HCT116 (cell line): ENCODE measurements at regions not wholly inside any gene's neighbourhood (a gene's known extent, or its start where the extent isn't known, plus 50 kb on each side); places are given as distances from the start of the nearest gene placed in this dataset.

Experiments used
- ATAC-seq: fragments of 200-7000 bp; cut with Tn5 transposase; 2 replicates; pipeline ENCODE4 v1.9.1; 2020; ENCODE audit warnings: mild to moderate bottlenecking, moderate library complexity
- BruUV-seq: library from RNA; stranded (reverse); fragments of 400-500 nt; replicated peaks from 2 replicates; lab custom pipeline; 2021; lab: Mats Ljungman, UMichigan
- CTCF ChIA-PET: fragments of 300-600 bp; sonication (Branson Sonifier 250); formaldehyde crosslinking; loops from one replicate; lab custom pipeline; 2021; ENCODE audit warnings: antibody characterized with exemption; lab: Charles Lee
- POLR2A ChIA-PET: fragments of 300-600, 350-600 bp; sonication (Branson Sonifier 250); formaldehyde crosslinking; loops from one replicate; lab custom pipeline; 2021; ENCODE audit warnings: antibody characterized with exemption; lab: Charles Lee
- RAD21 ChIA-PET, 2 experiments: fragments of 300-600 bp; sonication (Branson Sonifier 250); formaldehyde crosslinking; loops; one replicate each; lab custom pipeline; 2023; ENCODE audit warnings: low total read pairs in 2 of 2; ENCODE audit not compliant: uncharacterized antibody in 2 of 2, unreplicated experiment in 2 of 2, low non-redundant PET in 1 of 2; lab: Charles Lee
- DNase-seq: peaks from one replicate; pipeline ENCODE4 v3.0.0-alpha.2; 2010; ENCODE audit warnings: low read depth, low spot score
- H2AFZ ChIP-seq: fragments of 200-600 bp; shearing (Covaris generic), sonication (generic); 2 replicates; pipeline ENCODE4 v1.6.1; 2017; ENCODE audit warnings: low read depth, mixed run types, mixed read lengths, antibody characterized with exemption, low read length; ENCODE audit not compliant: poor library complexity, severe bottlenecking
- H3K27ac ChIP-seq: 2 replicates; pipeline ENCODE4 v1.5.1; 2012; ENCODE audit warnings: low read depth, low read length
- H3K27me3 ChIP-seq: fragments of 200-600 bp; sonication (generic); 2 replicates; pipeline ENCODE4 v1.6.1; 2016; ENCODE audit warnings: mixed run types, low read length, mixed read lengths; ENCODE audit not compliant: insufficient read depth
- H3K36me3 ChIP-seq, 2 experiments: fragments of 200-500 bp in 1 of 2; fragments of 200-600 bp in 1 of 2; sonication (Bioruptor generic) in 1 of 2; sonication (generic) in 1 of 2; 2 replicates each; pipeline versions ENCODE4 v1.5.1 to v1.6.1; 2014 to 2016; ENCODE audit warnings: low read length in 2 of 2, inconsistent platforms in 1 of 2, mixed read lengths in 1 of 2, mixed run types in 1 of 2; ENCODE audit not compliant: insufficient read depth in 2 of 2, control insufficient read depth in 1 of 2
- H3K4me1 ChIP-seq, 2 experiments: fragments of 200-600 bp in 1 of 2; sonication (generic) in 1 of 2; 2 replicates each; pipeline versions ENCODE4 v1.5.1 to v1.6.1; 2012 to 2017; ENCODE audit warnings: low read length in 2 of 2, inconsistent platforms in 1 of 2, mild to moderate bottlenecking in 1 of 2, mixed read lengths in 1 of 2, mixed run types in 1 of 2, moderate library complexity in 1 of 2; ENCODE audit not compliant: insufficient read depth in 2 of 2, control insufficient read depth in 1 of 2
- H3K4me2 ChIP-seq: fragments of 200-600 bp; sonication (generic); 2 replicates; pipeline ENCODE4 v1.6.1; 2017; ENCODE audit warnings: mixed run types, low read length, mixed read lengths
- H3K4me3 ChIP-seq, 2 experiments: fragments of 200-600 bp in 1 of 2; sonication (generic) in 1 of 2; replicated peaks in 1 of 2; 2 replicates each; pipeline ENCODE4 v1.5.1; 2011 to 2016; ENCODE audit warnings: low read length in 2 of 2, control low read depth in 1 of 2, low read depth in 1 of 2, mild to moderate bottlenecking in 1 of 2, mixed read lengths in 1 of 2, mixed run types in 1 of 2
- H3K79me2 ChIP-seq: fragments of 200-600 bp; sonication (generic); 2 replicates; pipeline ENCODE4 v1.6.1; 2017; ENCODE audit warnings: mild to moderate bottlenecking, mixed run types, low read length, moderate library complexity, mixed read lengths; ENCODE audit not compliant: insufficient read depth
- H3K9ac ChIP-seq: fragments of 200-600 bp; sonication (generic); 2 replicates; pipeline ENCODE4 v1.6.1; 2016; ENCODE audit warnings: low read length, mixed read lengths
- H3K9me2 ChIP-seq: fragments of 200-600 bp; sonication (generic), shearing (Covaris generic); 2 replicates; pipeline ENCODE4 v1.6.1; 2017; ENCODE audit warnings: mixed run types, mild to moderate bottlenecking, moderate library complexity; ENCODE audit not compliant: insufficient read depth
- H3K9me3 ChIP-seq, 2 experiments: fragments of 200-500 bp in 1 of 2; fragments of 200-600 bp in 1 of 2; sonication (Bioruptor generic) in 1 of 2; sonication (generic) in 1 of 2; 2 replicates each; pipeline ENCODE4 v1.6.1; 2014 to 2017; ENCODE audit warnings: low read length in 2 of 2, mixed read lengths in 2 of 2, inconsistent platforms in 1 of 2, low read depth in 1 of 2, mild to moderate bottlenecking in 1 of 2, mixed run types in 1 of 2, moderate library complexity in 1 of 2; ENCODE audit not compliant: control insufficient read depth in 1 of 2, insufficient read depth in 1 of 2
- H4K20me1 ChIP-seq: fragments of 200-600 bp; sonication (generic), shearing (Covaris generic); 2 replicates; pipeline ENCODE4 v1.6.1; 2017; ENCODE audit warnings: mixed run types, mild to moderate bottlenecking, moderate library complexity; ENCODE audit not compliant: insufficient read depth
- CBX3 ChIP-seq: IDR thresholded peaks from 2 replicates; pipeline ENCODE4 v1.6.1; 2012; ENCODE audit warnings: low read depth
- ELF1 ChIP-seq: IDR thresholded peaks from 2 replicates; pipeline ENCODE4 v1.6.1; 2012; ENCODE audit warnings: low read depth, borderline replicate concordance
- EZH2 ChIP-seq: fragments of 200-600 bp; sonication (generic); IDR thresholded peaks from 2 replicates; pipeline ENCODE4 v1.6.1; 2017; ENCODE audit warnings: antibody characterized with exemption, mixed run types
- TCF7L2 ChIP-seq: IDR thresholded peaks from 2 replicates; pipeline ENCODE4 v1.7.0; 2011; ENCODE audit warnings: borderline replicate concordance, inconsistent platforms; ENCODE audit not compliant: insufficient read depth, insufficient read length; ENCODE audit errors: extremely low read depth
- intact Hi-C: fragments of 100-400 bp; cut with micrococcal nuclease; formaldehyde crosslinking; loops from 2 replicates; pipeline ENCODE4 v1.10.0; 2022
- TF ChIP-seq, protein P1 (sequence below), 3 experiments: fragments of 200-600 bp in 1 of 3; sonication (generic) in 1 of 3; IDR thresholded peaks in 2 of 3; conservative IDR thresholded peaks in 1 of 3; 2 replicates each; pipeline ENCODE4 v1.5.1; 2012 to 2017; ENCODE audit warnings: low read depth in 2 of 3, low read length in 2 of 3, antibody characterized with exemption in 1 of 3, borderline replicate concordance in 1 of 3, control low read depth in 1 of 3, mild to moderate bottlenecking in 1 of 3, mixed read lengths in 1 of 3, mixed run types in 1 of 3, moderate library complexity in 1 of 3; ENCODE audit not compliant: insufficient read depth in 1 of 3
- TF ChIP-seq, protein P2 (sequence below): IDR thresholded peaks from 2 replicates; pipeline ENCODE4 v1.6.1; 2012
- TF ChIP-seq, protein P3 (sequence below): IDR thresholded peaks from 2 replicates; pipeline ENCODE4 v1.6.1; 2012; ENCODE audit warnings: low read depth

DNA sequence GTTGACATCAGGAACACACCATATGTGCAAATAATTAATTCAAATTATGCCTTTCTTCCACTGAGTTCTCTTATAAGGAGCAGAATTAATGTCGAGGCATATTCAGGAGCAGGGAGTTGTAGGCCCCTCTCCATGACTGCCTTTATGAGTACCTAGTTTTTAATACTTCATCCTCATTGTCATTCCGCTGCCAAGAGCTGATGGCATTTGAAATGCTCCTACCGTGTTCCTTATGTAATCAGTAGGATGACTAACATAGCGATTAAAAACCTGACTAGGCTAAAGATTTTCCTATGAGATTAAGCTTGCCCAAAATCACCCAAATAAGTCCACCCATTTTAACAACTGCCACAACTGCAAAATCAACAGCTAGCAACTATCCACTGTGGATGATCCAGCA, 220.6 kb downstream of the DHX15 start:
- Histone ChIP-seq H3K9ac (no peak overlapping the region), H3K4me3 (no peak overlapping the region), H3K36me3 (no peaks in the 10 kb centered on the region), H2AFZ (no peak overlapping the region), H3K4me1 (no peaks in the 10 kb centered on the region), H3K79me2 (no peaks in the 10 kb centered on the region), H3K9me3 (no peaks in the 10 kb centered on the region), H3K27ac (no peak overlapping the region)
- DNase-seq, result no peak
- BruUV-seq, result no TSS peak
- intact Hi-C loops, result no loop called here
- ChIA-PET RAD21 (no interaction called here), POLR2A (no interaction called here)
- TF ChIP-seq, protein P1, sequence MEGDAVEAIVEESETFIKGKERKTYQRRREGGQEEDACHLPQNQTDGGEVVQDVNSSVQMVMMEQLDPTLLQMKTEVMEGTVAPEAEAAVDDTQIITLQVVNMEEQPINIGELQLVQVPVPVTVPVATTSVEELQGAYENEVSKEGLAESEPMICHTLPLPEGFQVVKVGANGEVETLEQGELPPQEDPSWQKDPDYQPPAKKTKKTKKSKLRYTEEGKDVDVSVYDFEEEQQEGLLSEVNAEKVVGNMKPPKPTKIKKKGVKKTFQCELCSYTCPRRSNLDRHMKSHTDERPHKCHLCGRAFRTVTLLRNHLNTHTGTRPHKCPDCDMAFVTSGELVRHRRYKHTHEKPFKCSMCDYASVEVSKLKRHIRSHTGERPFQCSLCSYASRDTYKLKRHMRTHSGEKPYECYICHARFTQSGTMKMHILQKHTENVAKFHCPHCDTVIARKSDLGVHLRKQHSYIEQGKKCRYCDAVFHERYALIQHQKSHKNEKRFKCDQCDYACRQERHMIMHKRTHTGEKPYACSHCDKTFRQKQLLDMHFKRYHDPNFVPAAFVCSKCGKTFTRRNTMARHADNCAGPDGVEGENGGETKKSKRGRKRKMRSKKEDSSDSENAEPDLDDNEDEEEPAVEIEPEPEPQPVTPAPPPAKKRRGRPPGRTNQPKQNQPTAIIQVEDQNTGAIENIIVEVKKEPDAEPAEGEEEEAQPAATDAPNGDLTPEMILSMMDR (IDR thresholded peaks at IDR 0.05 in 2 of 3, conservative IDR thresholded peaks at IDR 0.05 in 1 of 3; ENCODE audit: borderline replicate concordance in 1 of 3, insufficient read depth in 1 of 3, low read depth in 2 of 3, low read length in 2 of 3), result no peak
- TF ChIP-seq TCF7L2 (no peak), ELF1 (no peak), CBX3 (no peak), EZH2 (no peak)
- TF ChIP-seq, protein P2, sequence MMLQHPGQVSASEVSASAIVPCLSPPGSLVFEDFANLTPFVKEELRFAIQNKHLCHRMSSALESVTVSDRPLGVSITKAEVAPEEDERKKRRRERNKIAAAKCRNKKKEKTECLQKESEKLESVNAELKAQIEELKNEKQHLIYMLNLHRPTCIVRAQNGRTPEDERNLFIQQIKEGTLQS, result no peak
- TF ChIP-seq, protein P3, sequence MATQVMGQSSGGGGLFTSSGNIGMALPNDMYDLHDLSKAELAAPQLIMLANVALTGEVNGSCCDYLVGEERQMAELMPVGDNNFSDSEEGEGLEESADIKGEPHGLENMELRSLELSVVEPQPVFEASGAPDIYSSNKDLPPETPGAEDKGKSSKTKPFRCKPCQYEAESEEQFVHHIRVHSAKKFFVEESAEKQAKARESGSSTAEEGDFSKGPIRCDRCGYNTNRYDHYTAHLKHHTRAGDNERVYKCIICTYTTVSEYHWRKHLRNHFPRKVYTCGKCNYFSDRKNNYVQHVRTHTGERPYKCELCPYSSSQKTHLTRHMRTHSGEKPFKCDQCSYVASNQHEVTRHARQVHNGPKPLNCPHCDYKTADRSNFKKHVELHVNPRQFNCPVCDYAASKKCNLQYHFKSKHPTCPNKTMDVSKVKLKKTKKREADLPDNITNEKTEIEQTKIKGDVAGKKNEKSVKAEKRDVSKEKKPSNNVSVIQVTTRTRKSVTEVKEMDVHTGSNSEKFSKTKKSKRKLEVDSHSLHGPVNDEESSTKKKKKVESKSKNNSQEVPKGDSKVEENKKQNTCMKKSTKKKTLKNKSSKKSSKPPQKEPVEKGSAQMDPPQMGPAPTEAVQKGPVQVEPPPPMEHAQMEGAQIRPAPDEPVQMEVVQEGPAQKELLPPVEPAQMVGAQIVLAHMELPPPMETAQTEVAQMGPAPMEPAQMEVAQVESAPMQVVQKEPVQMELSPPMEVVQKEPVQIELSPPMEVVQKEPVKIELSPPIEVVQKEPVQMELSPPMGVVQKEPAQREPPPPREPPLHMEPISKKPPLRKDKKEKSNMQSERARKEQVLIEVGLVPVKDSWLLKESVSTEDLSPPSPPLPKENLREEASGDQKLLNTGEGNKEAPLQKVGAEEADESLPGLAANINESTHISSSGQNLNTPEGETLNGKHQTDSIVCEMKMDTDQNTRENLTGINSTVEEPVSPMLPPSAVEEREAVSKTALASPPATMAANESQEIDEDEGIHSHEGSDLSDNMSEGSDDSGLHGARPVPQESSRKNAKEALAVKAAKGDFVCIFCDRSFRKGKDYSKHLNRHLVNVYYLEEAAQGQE, result no peak
- TF ChIP-seq, all 23 proteins: peak for 0
- CTCF ChIA-PET, result no interaction called here
- H4K20me1 ChIP-seq, result no peaks in the 10 kb centered on the region
- peaks cover 9% of the 10 kb centered on the region; the same call in 1 of the 2 replicates for H3K27me3 ChIP-seq
- ATAC-seq, result no peak
- no peak overlapping the region for H3K4me2 ChIP-seq
- no peaks in the 10 kb centered on the region for H3K9me2 ChIP-seq
